ENCODE measurements at regions not wholly inside any gene's neighbourhood (a gene's known extent, or its start where the extent isn't known, plus 50 kb on each side); places are given as distances from the start of the nearest gene placed in this dataset.
"Not testable (repeated sequence)": the region's sequence is repeated elsewhere in the genome, so short reads cannot be mapped to it uniquely, and the experiment has no call there.

DNA sequence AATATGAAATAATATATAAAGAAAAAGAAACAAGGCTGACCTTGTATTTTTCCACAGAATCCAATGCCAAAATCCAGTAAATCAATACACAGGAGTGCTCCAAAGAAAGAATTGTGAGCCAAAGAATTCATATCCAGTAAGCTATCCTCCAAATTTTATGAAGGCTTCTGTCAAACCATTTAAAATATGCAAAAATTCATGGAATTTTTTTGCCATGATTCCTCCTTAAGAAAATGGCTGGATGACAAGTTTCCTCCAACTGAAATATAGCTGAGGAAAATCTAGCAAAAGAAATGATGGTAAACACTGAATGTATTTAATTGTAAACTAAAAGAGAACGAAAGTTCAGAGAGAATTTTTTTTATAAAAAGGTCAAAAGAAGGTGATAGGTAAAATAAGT lies 290.3 kb downstream of the UBE3D start:
- DNase-seq (no peak), ATAC-seq (no peak)
- no peak overlapping the region for H3K27ac ChIP-seq (ENCODE audit: low read length)
- WGBS = 74% methylated on average over 1 of the region's 1 CpG
- no peaks in the 10 kb centered on the region for H3K27me3 ChIP-seq (ENCODE audit: control insufficient read depth, insufficient read depth)
- no peaks in the 10 kb centered on the region for H3K4me1 ChIP-seq (ENCODE audit: control insufficient read depth, insufficient read depth, low read length)
- intact Hi-C loops (cut with DNase I) = no loop called here
- no peaks in the 10 kb centered on the region for H3K9me3 ChIP-seq (ENCODE audit: control insufficient read depth, low read length)
- H3K4me3 ChIP-seq (ENCODE audit: low read length) = no peak overlapping the region

DNA sequence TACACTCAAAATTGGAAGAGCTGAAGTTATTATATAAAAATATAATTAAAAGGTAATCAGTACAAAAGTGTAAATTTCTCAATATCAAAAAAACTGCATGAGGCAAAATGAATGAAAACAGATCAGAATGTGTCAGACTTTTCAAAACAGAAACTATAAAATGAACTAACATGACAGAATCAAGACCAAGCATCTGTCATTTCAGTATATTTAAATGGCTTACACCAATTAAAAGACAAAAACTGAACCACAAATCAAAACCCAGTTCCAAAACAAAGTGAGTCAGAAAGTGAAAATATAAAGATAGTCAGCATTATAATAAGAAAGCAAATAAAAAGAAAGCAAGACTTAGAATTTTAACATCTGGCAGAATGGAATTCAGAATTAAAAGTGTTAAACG lies 289.7 kb downstream of the UBE3D start:
- intact Hi-C loops (cut with DNase I) = no loop called here
- Histone ChIP-seq H3K27ac (ENCODE audit: low read length) (no peak overlapping the region), H3K4me3 (ENCODE audit: low read length) (no peak overlapping the region), H3K4me1 (ENCODE audit: control insufficient read depth, insufficient read depth, low read length) (no peaks in the 10 kb centered on the region), H3K27me3 (ENCODE audit: control insufficient read depth, insufficient read depth) (no peaks in the 10 kb centered on the region), H3K9me3 (ENCODE audit: control insufficient read depth, low read length) (no peaks in the 10 kb centered on the region)
- ATAC-seq (no peak), DNase-seq (no peak)
- WGBS = 57% methylated on average over 1 of the region's 1 CpG

DNA sequence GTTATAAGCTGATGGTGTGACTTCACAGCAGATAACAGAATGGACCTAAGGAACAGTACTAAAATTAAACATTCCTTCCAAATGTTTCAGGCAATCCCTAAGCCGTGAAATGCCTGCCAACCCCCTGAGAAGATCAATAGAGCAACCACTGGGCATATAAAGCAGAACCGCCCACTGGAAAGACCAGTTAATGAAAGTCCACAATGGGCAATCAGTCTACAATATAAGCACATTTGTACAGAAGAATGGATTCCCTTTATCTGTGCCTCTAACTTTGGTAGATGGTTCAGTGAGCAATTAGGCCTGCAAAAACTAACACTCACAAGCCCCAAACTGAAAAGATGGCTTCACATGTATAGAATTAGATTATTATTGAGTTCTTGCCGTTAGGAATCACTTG lies 286.6 kb downstream of the UBE3D start:
- no peak overlapping the region for H3K27ac ChIP-seq (ENCODE audit: low read length)
- no peak overlapping the region for H3K4me3 ChIP-seq (ENCODE audit: low read length)
- no peaks in the 10 kb centered on the region for H3K9me3 ChIP-seq (ENCODE audit: control insufficient read depth, low read length)
- no peak for DNase-seq
- H3K27me3 ChIP-seq (ENCODE audit: control insufficient read depth, insufficient read depth) = no peaks in the 10 kb centered on the region
- no peak for ATAC-seq
- no peaks in the 10 kb centered on the region for H3K4me1 ChIP-seq (ENCODE audit: control insufficient read depth, insufficient read depth, low read length)
- 68% methylated on average over 3 of the region's 3 CpGs for WGBS
- intact Hi-C loops (cut with DNase I) = no loop called here

- intact Hi-C loops (cut with DNase I) = no loop called here
- H3K9me3 ChIP-seq (ENCODE audit: control insufficient read depth, low read length) = no peaks in the 10 kb centered on the region
- no peaks in the 10 kb centered on the region for H3K4me1 ChIP-seq (ENCODE audit: control insufficient read depth, insufficient read depth, low read length)
- H3K4me3 ChIP-seq (ENCODE audit: low read length) = no peak overlapping the region
- 68% methylated on average over 1 of the region's 1 CpG for WGBS
- ATAC-seq (no peak), DNase-seq (no peak)
- H3K27ac ChIP-seq (ENCODE audit: low read length) = no peak overlapping the region
- H3K27me3 ChIP-seq (ENCODE audit: control insufficient read depth, insufficient read depth) = no peaks in the 10 kb centered on the region
Measured at GRCh38 chr6:82780334-82780733, 285.3 kb downstream of the UBE3D start.

GRCh38 chr6:82781620-82782204 lies 283.9 kb downstream of the UBE3D start:
- WGBS = 88% methylated on average over 2 of the region's 2 CpGs
- Histone ChIP-seq H3K27ac (ENCODE audit: low read length) (no peak overlapping the region), H3K4me3 (ENCODE audit: low read length) (no peak overlapping the region), H3K9me3 (ENCODE audit: control insufficient read depth, low read length) (no peaks in the 10 kb centered on the region), H3K27me3 (ENCODE audit: control insufficient read depth, insufficient read depth) (no peaks in the 10 kb centered on the region), H3K4me1 (ENCODE audit: control insufficient read depth, insufficient read depth, low read length) (no peaks in the 10 kb centered on the region)
- ATAC-seq (no peak), DNase-seq (no peak)
- intact Hi-C loops (cut with DNase I) = no loop called here

- H3K4me1 ChIP-seq (ENCODE audit: control insufficient read depth, insufficient read depth, low read length) = no peaks in the 10 kb centered on the region
- no peak for ATAC-seq
- no peak overlapping the region for H3K4me3 ChIP-seq (ENCODE audit: low read length)
- no peaks in the 10 kb centered on the region for H3K27me3 ChIP-seq (ENCODE audit: control insufficient read depth, insufficient read depth)
- no peaks in the 10 kb centered on the region for H3K9me3 ChIP-seq (ENCODE audit: control insufficient read depth, low read length)
- intact Hi-C loops (cut with DNase I) = no loop called here
- DNase-seq = no peak
- 54% methylated on average over 6 of the region's 6 CpGs for WGBS
- no peak overlapping the region for H3K27ac ChIP-seq (ENCODE audit: low read length)
Measured at GRCh38 chr6:82783587-82784236, 281.9 kb downstream of the UBE3D start.

- H3K4me1 ChIP-seq (ENCODE audit: control insufficient read depth, insufficient read depth, low read length) = no peaks in the 10 kb centered on the region
- 69% methylated on average over 2 of the region's 2 CpGs for WGBS
- no peak for ATAC-seq
- intact Hi-C loops (cut with DNase I) = no loop called here
- no peak for DNase-seq
- no peaks in the 10 kb centered on the region for H3K27me3 ChIP-seq (ENCODE audit: control insufficient read depth, insufficient read depth)
- H3K4me3 ChIP-seq (ENCODE audit: low read length) = no peak overlapping the region
- H3K9me3 ChIP-seq (ENCODE audit: control insufficient read depth, low read length) = no peaks in the 10 kb centered on the region
- H3K27ac ChIP-seq (ENCODE audit: low read length) = no peak overlapping the region
Measured at GRCh38 chr6:82785206-82785605, 280.4 kb downstream of the UBE3D start.

- ATAC-seq = no peak
- WGBS = 92% methylated on average over 3 of the region's 3 CpGs
- H3K4me3 ChIP-seq (ENCODE audit: low read length) = no peak overlapping the region
- intact Hi-C loops (cut with DNase I) = no loop called here
- no peak for DNase-seq
- no peak overlapping the region for H3K27ac ChIP-seq (ENCODE audit: low read length)
- no peaks in the 10 kb centered on the region for H3K9me3 ChIP-seq (ENCODE audit: control insufficient read depth, low read length)
- no peaks in the 10 kb centered on the region for H3K4me1 ChIP-seq (ENCODE audit: control insufficient read depth, insufficient read depth, low read length)
- H3K27me3 ChIP-seq (ENCODE audit: control insufficient read depth, insufficient read depth) = no peaks in the 10 kb centered on the region
Measured at GRCh38 chr6:82786248-82786647, 279.4 kb downstream of the UBE3D start.

GRCh38 chr6:82795940-82796339 lies 269.7 kb downstream of the UBE3D start:
- Histone ChIP-seq H3K27ac (ENCODE audit: low read length) (no peak overlapping the region), H3K4me1 (ENCODE audit: control insufficient read depth, insufficient read depth, low read length) (no peaks in the 10 kb centered on the region), H3K9me3 (ENCODE audit: control insufficient read depth, low read length) (no peaks in the 10 kb centered on the region), H3K4me3 (ENCODE audit: low read length) (no peak overlapping the region), H3K27me3 (ENCODE audit: control insufficient read depth, insufficient read depth) (no peaks in the 10 kb centered on the region)
- no peak for ATAC-seq
- intact Hi-C loops (cut with DNase I) = no loop called here
- DNase-seq = no peak
- 54% methylated on average over 1 of the region's 1 CpG for WGBS

DNA sequence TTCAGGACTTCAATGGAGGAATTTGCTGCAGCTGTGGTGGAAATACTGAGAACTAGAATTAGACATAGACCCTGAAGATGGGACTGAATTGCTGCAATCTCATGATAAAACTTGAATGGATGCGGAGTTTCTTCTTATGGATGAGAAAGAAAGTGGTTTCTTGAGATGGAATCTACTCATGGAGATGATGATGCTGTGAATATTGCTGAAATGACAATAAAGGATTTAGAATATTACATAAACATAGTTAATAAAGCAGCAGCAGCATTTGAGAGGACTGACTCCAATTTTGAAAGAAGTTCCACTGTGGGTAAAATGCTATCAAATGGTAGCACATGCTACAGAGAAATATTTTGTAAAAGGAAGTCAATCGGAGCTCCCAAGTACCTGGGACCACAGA lies 264.6 kb downstream of the UBE3D start:
- ATAC-seq (no peak), DNase-seq (no peak)
- no peaks in the 10 kb centered on the region for H3K9me3 ChIP-seq (ENCODE audit: control insufficient read depth, low read length)
- H3K27me3 ChIP-seq (ENCODE audit: control insufficient read depth, insufficient read depth) = no peaks in the 10 kb centered on the region
- WGBS = 91% methylated on average over 2 of the region's 2 CpGs
- H3K4me1 ChIP-seq (ENCODE audit: control insufficient read depth, insufficient read depth, low read length) = no peaks in the 10 kb centered on the region
- no peak overlapping the region for H3K27ac ChIP-seq (ENCODE audit: low read length)
- H3K4me3 ChIP-seq (ENCODE audit: low read length) = no peak overlapping the region
- intact Hi-C loops (cut with DNase I) = no loop called here

DNA sequence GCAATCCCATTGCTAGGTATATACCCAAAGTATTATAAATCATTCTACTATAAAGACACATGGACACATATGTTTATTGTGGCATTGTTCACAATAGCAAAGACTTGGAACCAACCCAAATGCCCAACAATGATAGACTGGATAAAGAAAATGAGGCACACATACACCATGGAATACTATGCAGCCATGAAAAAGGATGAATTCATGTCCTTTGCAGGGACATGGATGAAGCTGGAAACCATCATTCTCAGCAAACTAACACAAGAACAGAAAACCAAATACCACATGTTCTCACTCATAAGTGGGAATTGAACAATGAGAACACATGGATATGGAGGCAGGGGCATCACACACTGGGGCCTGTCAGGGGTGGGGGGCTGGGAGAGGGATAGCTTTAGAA lies 249.4 kb downstream of the UBE3D start:
- intact Hi-C loops (cut with DNase I); H3K9me3 ChIP-seq (ENCODE audit: control insufficient read depth, low read length); H3K4me1 ChIP-seq (ENCODE audit: control insufficient read depth, insufficient read depth, low read length); DNase-seq; H3K27ac ChIP-seq (ENCODE audit: low read length); H3K27me3 ChIP-seq (ENCODE audit: control insufficient read depth, insufficient read depth); H3K4me3 ChIP-seq (ENCODE audit: low read length); ATAC-seq: not testable (repeated sequence)

DNA sequence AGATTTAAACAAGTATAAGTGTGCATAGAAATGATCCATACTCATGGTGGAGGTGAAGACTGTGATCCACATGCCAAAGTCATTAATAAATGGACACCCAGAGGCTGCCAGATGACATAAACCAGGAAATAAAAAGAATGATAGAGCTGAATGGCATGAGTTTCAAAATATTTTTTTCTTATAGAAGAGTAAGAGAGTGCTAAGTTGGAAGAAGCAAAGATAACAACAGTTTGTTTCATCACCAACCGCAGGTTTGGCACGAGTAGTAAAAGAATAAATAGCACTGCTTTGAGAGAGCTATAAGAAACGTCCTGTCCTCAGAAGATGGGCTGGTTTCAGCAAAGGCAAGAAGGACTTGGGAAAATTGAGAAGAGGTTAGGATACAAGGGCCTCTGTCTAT lies 246.9 kb downstream of the UBE3D start:
- no peaks in the 10 kb centered on the region for H3K4me1 ChIP-seq (ENCODE audit: control insufficient read depth, insufficient read depth, low read length)
- H3K4me3 ChIP-seq (ENCODE audit: low read length) = no peak overlapping the region
- H3K9me3 ChIP-seq (ENCODE audit: control insufficient read depth, low read length) = no peaks in the 10 kb centered on the region
- no peak for ATAC-seq
- no peak overlapping the region for H3K27ac ChIP-seq (ENCODE audit: low read length)
- no peak for DNase-seq
- 46% methylated on average over 3 of the region's 3 CpGs for WGBS
- intact Hi-C loops (cut with DNase I) = no loop called here
- H3K27me3 ChIP-seq (ENCODE audit: control insufficient read depth, insufficient read depth) = no peaks in the 10 kb centered on the region
